Suppressor macrophage (primary cell): ENCODE measurements at regions not wholly inside any gene's neighbourhood (a gene's known extent, or its start where the extent isn't known, plus 50 kb on each side); places are given as distances from the start of the nearest gene placed in this dataset.

ENCODE experiments used
- DNase-seq, 4 experiments: peaks; one replicate each; pipeline ENCODE4 v3.0.0-alpha.2; 2020 to 2022

GRCh38 chr19:16000024-16000663, 51.3 kb downstream of the OR10H4 start:
- no peak for DNase-seq

GRCh38 chr19:16001481-16002312, 52.9 kb downstream of the OR10H4 start:
- peak; percentile 38 to 70 (median 64) for DNase-seq

DNA sequence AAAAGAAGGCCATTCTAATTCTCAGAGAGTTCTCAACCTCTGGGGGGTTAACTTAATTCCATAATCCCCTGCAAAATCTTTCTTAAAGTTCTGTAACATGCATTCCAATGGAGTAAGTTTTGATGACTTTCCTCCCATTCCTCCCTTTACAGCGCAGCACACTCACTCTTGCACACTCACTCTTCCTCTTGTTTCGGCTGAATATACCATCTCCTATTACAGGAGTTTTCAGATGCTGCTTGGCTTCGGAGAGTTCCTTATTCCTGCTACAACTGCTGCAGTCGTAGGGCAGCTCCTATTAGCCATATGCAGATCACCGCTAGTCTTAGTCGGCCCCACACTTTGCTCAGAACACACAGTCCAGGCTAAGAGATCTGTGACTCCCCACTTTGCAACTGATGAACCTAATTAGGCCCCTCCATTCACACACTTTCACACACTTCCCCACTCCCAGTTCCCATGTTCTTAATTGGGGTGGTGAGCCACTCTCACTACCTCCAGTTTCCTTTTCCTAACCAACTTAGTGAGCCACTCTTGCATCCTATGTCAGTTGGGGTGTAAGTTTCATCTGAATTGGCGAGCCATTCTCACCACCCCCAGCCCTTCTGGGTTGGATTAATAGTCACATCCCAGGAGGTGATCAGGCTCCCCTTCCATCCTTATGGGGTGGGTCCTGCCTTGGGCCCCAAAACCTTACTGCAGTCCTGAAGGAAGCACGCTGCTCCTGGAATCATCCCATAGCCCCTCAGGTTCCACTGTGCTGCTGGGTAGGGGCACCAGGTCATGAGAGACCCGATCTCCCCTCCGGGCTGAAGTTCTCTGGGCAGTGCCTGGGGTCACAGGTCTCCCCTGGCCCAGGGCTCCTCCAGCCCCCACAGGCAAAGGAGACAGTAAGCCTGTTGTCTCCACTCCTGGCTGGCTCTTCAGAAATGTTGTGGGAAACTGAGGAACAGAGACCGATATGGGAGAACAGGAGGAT, 53.9 kb downstream of the OR10H4 start:
- peak; percentile 33 to 47 (median 42) for DNase-seq

DNA sequence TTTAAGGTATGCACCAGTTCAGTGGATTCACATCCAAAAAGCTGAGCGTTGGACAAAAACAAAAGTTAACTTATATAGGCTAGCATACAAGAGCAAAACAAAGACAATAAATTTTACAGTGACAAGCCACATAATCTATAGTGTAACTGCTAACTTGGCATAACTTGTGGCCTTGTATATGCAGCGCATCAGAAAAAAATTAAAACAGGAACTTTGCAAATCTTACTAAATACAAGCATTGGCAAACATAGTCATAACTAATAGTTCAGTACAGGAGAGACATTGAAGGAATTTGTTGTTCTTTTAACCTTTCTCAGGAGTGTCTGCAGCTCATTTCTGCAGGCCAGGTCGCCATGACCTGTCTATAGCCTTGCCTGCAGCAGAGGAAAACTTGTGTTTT, 54.6 kb downstream of the OR10H4 start:
- peak in 2 of 4 experiments; percentile 46 to 50 for DNase-seq

DNA sequence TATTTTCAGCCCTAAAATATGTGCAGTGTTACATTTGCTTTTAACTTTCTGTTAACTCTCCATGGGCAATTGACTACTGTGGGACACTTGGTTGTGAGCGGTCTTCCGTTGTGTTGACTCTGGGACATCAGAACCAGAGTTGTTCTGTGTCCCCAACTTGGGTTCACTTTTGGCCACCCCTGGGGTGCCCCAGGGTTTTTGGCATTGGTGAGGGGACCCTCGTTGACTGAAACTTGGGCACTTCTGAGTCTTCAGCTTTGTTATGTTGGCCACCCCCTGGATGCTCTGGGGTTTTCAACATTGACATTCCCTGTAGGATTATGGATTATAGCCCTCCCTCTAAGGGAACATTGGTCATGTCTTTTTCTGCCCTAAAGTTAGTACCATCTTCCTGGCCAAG, 57.1 kb downstream of the OR10H4 start:
- no peak for DNase-seq

DNA sequence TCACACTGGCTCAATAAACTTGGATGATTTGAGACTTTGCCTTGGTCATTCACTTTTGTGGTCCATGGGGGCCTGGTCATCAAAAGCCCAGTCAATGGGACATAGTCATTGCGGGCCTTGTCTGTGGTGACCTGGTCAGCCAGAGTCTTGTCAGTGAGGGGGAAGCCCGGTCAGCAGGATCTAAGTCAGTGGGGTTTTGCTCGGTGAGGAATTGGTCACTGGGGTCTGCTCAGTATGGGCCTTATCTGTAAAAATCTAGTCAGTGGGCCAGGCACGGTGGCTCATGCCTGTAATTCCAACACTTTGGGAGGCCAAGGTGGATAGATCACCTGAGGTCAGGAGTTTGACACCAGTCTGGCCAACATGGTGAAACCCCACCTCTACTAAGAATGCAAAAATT, 63.7 kb upstream of the TPM4 start:
- DNase-seq, result no peak

- DNase-seq, result no peak
These were observed 63.0 kb upstream of the TPM4 start for GRCh38 chr19:16013181-16013850.

GRCh38 chr19:16013851-16014840, 62.1 kb upstream of the TPM4 start:
- peak in 1 of 4 experiments; percentile 24 for DNase-seq

GRCh38 chr19:16014923-16015804, 61.1 kb upstream of the TPM4 start:
- DNase-seq, result no peak

- DNase-seq, result no peak
These were observed 60.5 kb upstream of the TPM4 start for GRCh38 chr19:16015805-16016173.

DNA sequence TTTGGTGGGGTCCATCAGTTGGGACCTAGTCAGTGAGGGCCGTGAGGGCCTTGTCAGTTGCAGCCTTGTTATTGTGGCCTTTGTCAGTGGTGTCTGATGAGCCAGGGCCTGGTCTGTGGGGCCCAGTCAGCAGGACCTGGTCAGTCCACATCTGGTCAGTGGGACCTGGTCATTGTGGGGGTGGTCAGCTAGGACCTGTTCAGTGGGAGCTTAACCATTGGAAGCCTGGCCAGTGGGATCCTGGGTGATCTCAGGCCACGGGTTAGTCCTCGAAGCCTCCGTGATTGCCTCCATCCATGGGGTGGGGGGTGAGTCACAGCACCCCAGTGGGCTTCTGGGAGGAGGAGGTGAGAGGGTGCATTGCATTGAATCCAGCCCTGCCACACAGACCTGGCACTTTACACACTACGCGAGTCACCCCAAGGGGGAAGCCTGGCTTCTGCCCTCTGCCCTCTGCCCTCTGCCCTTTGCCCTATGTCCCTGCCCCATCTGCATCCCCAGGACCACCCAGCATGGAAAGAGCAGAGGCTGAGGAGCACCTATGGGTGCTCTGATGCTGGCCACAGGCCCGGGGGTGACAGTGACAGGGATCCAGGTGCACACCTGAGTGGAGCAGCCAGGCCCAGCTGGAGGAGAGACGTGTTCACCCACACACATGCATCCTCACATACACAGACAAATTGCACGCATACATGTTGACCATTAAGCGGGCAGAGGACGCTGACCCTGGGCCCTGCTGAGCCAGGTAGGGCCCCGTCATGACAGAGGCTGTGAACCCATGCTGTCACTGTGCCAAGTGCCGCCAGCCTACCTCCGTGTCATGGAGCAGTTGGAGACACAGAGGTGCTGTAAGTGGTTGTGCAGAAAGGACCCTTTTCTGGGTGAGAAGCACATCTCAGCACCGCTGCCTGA, 59.8 kb upstream of the TPM4 start:
- DNase-seq, result no peak

DNA sequence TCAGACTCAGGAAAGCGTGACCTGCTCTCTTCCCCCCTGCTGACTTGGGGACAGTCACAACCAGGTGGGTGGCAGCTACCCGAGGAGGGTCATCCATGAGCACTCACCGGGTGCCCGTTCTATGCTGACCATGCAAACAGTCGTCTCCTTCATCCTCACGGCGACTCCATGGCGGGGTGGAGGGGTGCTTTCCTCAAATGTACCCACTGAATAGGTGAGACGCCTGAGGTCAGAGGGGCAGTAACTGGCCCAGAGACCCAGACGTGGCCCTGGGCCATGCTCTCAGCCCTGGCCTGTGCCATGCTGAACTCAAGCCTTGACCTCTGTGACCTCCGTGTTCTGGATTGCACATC, 59.2 kb upstream of the TPM4 start:
- DNase-seq, result no peak

- no peak for DNase-seq
These were observed 58.1 kb upstream of the TPM4 start for GRCh38 chr19:16018106-16018755.

DNA sequence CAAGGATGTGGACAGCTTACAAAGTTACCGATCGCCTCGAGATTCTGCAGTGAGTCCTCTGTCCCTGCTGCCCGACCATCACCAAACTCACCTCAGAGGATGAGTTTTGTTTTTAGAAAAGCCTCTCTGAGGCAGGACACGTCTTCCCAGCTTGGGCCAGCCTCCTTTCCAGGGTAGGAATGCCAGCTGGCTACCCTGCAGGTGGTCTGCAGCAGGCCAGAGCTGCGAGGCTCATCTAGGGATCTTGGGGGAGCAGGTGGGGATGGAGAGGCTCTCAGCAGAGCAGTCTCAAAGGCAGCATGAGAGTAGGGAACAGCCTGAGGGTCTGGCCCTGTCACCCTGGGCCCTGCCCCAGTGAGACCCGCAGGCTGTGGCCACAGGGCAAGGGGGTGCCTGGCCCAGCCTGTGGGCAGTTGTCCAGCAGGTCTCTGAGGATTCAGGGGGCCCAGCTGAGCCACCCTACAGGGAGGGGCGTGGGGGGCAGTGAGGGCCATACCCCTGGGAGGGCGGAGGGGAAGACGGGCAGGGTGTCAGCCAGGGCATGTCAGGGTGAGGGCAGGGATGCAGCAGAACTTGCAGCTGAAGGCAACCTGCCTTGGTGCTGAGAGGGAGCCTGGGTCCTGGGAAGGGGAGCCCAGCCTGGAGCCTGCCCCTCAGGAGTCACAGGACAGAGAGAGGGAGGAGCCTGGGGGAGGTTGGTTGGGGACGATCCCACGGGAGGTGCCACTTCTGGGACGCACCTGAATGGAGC, 57.3 kb upstream of the TPM4 start:
- DNase-seq, result no peak

- no peak for DNase-seq
These were observed 56.4 kb upstream of the TPM4 start for GRCh38 chr19:16019691-16020448.

DNA sequence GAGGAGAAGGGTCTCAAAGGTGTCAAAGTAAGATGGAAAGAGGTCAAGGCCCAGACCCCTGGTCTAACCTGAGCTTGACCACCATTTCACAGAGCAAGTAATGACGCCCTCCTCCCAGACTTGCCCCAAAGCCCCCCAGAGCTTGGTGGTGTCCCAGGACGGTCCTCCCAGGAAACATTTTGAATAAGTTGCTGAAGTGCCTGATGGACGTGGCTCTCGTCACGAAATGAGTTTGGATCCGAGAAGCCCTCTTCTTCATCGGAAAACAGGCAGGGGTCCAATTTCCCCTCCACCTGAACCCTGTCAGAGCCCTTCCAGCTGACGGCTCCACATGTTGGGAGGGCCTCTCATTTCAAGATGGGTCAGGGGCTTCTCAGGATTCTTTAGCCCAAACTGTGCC, 54.5 kb upstream of the TPM4 start:
- no peak for DNase-seq

- no peak for DNase-seq
These were observed 54.0 kb upstream of the TPM4 start for GRCh38 chr19:16022251-16022650.
